ENCODE measurements at regions not wholly inside any gene's neighbourhood (a gene's known extent, or its start where the extent isn't known, plus 50 kb on each side); places are given as distances from the start of the nearest gene placed in this dataset.
"Not testable (repeated sequence)": the region's sequence is repeated elsewhere in the genome, so short reads cannot be mapped to it uniquely, and the experiment has no call there.

DNA sequence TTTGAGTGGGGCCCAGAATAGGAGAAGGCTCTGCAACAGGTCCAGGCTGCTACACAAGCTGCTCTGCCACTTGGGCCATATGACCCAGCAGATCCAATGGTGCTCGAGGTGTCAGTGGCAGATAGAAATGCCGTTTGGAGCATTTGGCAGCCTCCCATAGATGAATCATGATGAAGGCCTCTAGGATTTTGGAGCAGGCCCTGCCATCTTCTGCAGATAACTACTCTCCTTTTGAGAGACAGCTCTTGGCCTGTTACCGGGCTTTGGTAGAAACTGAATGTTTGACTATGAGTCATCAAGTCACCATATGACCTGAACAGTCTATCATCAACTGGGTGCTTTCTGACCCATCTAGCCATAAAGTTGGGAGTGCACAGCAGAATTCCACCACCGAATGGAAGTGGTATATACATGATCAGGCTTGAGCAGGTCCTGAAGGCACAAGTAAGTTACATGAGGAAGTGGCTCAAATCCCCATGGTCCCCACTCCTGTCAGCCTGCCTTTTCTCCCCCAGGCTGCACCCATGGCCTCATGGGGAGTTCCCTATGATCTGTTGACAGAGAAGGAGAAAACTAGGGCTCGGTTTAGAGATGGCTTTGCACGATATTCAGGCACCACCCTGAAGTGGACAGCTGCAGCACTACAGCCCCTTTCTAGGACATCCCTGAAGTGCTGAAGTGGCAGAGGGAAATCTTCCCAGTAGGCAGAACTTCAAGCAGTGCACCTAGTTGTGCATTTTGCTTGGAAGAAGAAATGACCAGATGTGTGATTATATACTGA, 971.4 kb downstream of the MCTP2 start:
- DNase-seq, result no peak
- H2AFZ ChIP-seq (ENCODE audit: low read length), result no peak overlapping the region
- no peaks in the 10 kb centered on the region for H3K27me3 ChIP-seq (ENCODE audit: low read length)
- no peak overlapping the region for H3K27ac ChIP-seq (ENCODE audit: low read length)
- no peaks in the 10 kb centered on the region for H3K36me3 ChIP-seq (ENCODE audit: insufficient read depth, low read length)
- H3K9me3 ChIP-seq (ENCODE audit: low read length), result peaks cover 13% of the 10 kb centered on the region
- H4K20me1 ChIP-seq (ENCODE audit: insufficient read depth, low read depth, low read length), result no peaks in the 10 kb centered on the region
- no peaks in the 10 kb centered on the region for H3K4me1 ChIP-seq (ENCODE audit: low read length)
- H3K9ac ChIP-seq (ENCODE audit: low read length), result no peak overlapping the region
- H3K79me2 ChIP-seq (ENCODE audit: low read length), result no peaks in the 10 kb centered on the region
- H3K4me2 ChIP-seq (ENCODE audit: low read depth, low read length, poor library complexity, severe bottlenecking), result no peak overlapping the region
- H3K9me2 ChIP-seq (replicated peaks; ENCODE audit: insufficient read depth, low read length), result no peaks in the 10 kb centered on the region
- H3K4me3 ChIP-seq (ENCODE audit: low read length), result no peak overlapping the region

DNA sequence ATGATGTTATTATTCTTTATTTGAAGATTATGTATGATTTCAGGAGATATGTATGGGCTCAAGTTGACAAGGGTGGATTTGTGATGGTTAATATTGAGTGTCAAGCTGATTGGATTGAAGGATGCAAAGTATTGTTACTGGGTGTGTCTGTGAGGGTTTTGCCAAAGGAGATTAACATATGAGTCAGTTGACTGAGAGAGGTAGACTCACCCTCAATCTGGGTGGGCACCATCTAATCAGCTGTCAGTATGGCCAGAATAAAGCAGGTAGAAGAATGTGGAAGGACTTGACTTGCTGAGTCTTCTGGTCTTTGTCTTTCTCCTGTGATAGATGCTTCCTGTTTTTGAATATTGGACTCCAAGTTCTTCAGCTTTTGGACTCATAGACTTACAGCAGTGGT, 973.7 kb downstream of the MCTP2 start:
- H3K9me2 ChIP-seq (replicated peaks; ENCODE audit: insufficient read depth, low read length), result no peaks in the 10 kb centered on the region
- DNase-seq, result no peak
- H3K4me1 ChIP-seq (ENCODE audit: low read length), result no peaks in the 10 kb centered on the region
- no peaks in the 10 kb centered on the region for H3K79me2 ChIP-seq (ENCODE audit: low read length)
- peaks cover 18% of the 10 kb centered on the region for H3K9me3 ChIP-seq (ENCODE audit: low read length)
- H3K9ac ChIP-seq (ENCODE audit: low read length), result no peak overlapping the region
- no peak overlapping the region for H3K4me3 ChIP-seq (ENCODE audit: low read length)
- no peaks in the 10 kb centered on the region for H4K20me1 ChIP-seq (ENCODE audit: insufficient read depth, low read depth, low read length)
- H3K36me3 ChIP-seq (ENCODE audit: insufficient read depth, low read length), result no peaks in the 10 kb centered on the region
- H3K27me3 ChIP-seq (ENCODE audit: low read length), result no peaks in the 10 kb centered on the region
- H3K4me2 ChIP-seq (ENCODE audit: low read depth, low read length, poor library complexity, severe bottlenecking), result no peak overlapping the region
- no peak overlapping the region for H2AFZ ChIP-seq (ENCODE audit: low read length)
- no peak overlapping the region for H3K27ac ChIP-seq (ENCODE audit: low read length)

DNA sequence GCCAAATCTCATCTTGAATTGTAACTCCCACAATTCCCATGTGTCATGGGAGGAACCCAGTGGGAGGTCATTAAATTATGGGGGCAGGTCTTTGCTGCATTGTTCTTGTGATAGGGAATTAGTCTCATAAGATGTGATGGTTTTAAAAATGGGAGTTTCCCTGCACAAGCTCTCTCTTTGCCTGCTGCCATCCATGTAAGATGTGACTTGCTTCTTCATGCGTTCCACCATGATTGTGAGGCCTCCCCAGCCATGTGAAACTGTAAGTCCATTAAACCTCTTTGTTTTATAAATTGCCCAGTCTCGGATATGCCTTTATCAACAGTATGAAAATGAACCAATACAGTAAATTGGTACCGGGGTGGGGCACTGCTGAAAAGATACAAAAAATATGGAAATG, 974.5 kb downstream of the MCTP2 start:
- not testable (repeated sequence) for H4K20me1 ChIP-seq (ENCODE audit: insufficient read depth, low read depth, low read length); H3K79me2 ChIP-seq (ENCODE audit: low read length); H3K9me2 ChIP-seq (replicated peaks; ENCODE audit: insufficient read depth, low read length); H3K4me3 ChIP-seq (ENCODE audit: low read length); H3K36me3 ChIP-seq (ENCODE audit: insufficient read depth, low read length); H3K27ac ChIP-seq (ENCODE audit: low read length); DNase-seq; H3K27me3 ChIP-seq (ENCODE audit: low read length); H3K4me1 ChIP-seq (ENCODE audit: low read length); H3K4me2 ChIP-seq (ENCODE audit: low read depth, low read length, poor library complexity, severe bottlenecking); H2AFZ ChIP-seq (ENCODE audit: low read length); H3K9ac ChIP-seq (ENCODE audit: low read length)
- H3K9me3 ChIP-seq (ENCODE audit: low read length), result peaks cover 18% of the 10 kb centered on the region

DNA sequence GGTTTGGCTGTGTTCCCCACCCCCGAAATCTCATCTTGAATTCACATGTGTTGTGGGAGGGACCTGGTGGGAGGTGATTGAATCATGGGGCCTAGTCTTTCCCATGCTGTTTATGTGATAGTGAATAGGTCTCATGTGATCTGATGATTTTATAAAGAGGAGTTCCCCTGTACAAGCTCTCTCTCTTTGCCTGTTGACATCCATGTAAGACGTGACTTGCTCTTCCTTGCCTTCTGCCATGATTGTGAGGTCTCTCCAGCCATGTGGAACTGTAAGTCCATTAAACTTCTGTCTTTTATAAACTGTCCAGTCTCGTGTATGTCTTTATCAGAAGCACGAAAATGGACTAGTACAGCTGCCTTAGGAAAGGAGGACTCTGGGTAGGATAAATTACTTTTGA, 976.7 kb downstream of the MCTP2 start:
- Histone ChIP-seq H3K9me3 (ENCODE audit: low read length) (peaks cover 24% of the 10 kb centered on the region), H3K9me2 (replicated peaks; ENCODE audit: insufficient read depth, low read length) (no peaks in the 10 kb centered on the region), H4K20me1 (ENCODE audit: insufficient read depth, low read depth, low read length) (no peaks in the 10 kb centered on the region), H3K4me3 (ENCODE audit: low read length) (no peak overlapping the region), H3K36me3 (ENCODE audit: insufficient read depth, low read length) (no peaks in the 10 kb centered on the region), H2AFZ (ENCODE audit: low read length) (no peak overlapping the region), H3K9ac (ENCODE audit: low read length) (no peak overlapping the region), H3K27ac (ENCODE audit: low read length) (no peak overlapping the region), H3K79me2 (ENCODE audit: low read length) (no peaks in the 10 kb centered on the region), H3K4me2 (ENCODE audit: low read depth, low read length, poor library complexity, severe bottlenecking) (no peak overlapping the region), H3K27me3 (ENCODE audit: low read length) (no peaks in the 10 kb centered on the region), H3K4me1 (ENCODE audit: low read length) (no peaks in the 10 kb centered on the region)
- DNase-seq, result no peak

DNA sequence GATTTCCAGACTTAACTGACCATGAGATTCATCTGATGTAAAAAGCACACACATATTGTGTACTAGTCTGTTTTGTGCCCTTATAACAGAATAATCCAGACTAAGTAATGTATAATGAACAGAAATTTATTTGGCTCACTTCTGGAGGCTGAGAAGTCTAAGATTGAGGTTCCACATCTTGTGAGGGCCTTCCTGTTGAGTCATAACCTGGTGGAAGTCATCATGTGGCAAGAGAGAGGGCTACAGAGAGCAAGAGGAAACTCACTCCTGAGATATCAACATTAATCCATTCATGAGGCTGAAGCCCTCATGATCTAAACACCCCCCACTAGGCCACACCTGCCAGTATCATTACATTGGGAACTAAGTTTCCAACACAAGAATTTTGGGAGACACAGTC, 977.6 kb downstream of the MCTP2 start:
- Histone ChIP-seq H3K9me3 (ENCODE audit: low read length) (peaks cover 28% of the 10 kb centered on the region), H3K4me3 (ENCODE audit: low read length) (no peak overlapping the region), H3K4me2 (ENCODE audit: low read depth, low read length, poor library complexity, severe bottlenecking) (no peak overlapping the region), H3K79me2 (ENCODE audit: low read length) (no peaks in the 10 kb centered on the region), H3K9me2 (replicated peaks; ENCODE audit: insufficient read depth, low read length) (no peaks in the 10 kb centered on the region), H2AFZ (ENCODE audit: low read length) (no peak overlapping the region), H3K27ac (ENCODE audit: low read length) (no peak overlapping the region), H3K4me1 (ENCODE audit: low read length) (no peaks in the 10 kb centered on the region), H4K20me1 (ENCODE audit: insufficient read depth, low read depth, low read length) (no peaks in the 10 kb centered on the region), H3K9ac (ENCODE audit: low read length) (no peak overlapping the region), H3K36me3 (ENCODE audit: insufficient read depth, low read length) (no peaks in the 10 kb centered on the region), H3K27me3 (ENCODE audit: low read length) (no peaks in the 10 kb centered on the region)
- DNase-seq, result no peak

DNA sequence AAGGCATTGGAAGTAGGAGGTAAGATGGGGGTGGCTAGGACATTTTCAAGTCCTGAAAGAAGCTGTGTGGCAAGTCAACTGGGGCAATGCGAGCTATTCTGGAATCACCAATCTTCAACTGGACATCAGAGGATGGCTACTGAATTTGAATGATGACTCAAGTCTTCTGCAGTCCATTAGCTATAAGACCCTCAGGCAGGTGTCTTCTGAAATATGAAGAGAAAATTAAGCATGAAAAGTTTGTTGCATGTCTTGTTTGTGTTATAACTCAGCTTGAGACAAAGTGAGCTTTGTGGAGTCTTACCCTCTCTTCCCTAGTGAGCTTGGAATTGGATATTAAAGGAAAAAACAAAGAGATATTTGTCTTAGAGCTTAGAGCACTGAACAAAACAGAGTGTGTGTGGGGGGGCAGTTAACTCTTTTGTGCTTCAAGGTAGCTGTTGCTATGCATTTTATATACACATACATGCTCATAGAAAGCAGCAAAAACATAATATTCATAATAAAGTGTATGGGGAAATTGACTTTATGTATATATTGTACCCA, 979.1 kb downstream of the MCTP2 start:
- no peaks in the 10 kb centered on the region for H3K4me1 ChIP-seq (ENCODE audit: low read length)
- no peak overlapping the region for H3K4me2 ChIP-seq (ENCODE audit: low read depth, low read length, poor library complexity, severe bottlenecking)

DNA sequence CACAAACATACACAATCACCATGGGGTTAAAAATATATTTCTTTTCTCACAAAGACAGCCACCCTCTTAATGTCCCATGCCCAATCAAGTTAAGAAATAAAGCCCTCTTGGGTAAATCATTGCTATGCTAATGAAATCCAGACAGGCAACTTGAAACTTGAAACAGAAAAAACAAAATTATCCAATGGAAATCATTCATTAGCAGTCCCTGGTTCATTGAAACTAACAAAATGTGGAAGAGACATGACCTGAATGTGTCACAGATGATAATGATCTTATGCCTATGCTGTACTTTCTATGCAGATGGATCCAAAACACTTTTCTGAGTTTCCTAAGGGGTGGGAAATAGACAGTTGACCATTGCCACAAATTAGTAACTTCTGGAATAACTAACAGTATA, 983.7 kb downstream of the MCTP2 start:
- DNase-seq, result no peak
- Histone ChIP-seq H3K9ac (ENCODE audit: low read length) (no peak overlapping the region), H3K9me3 (ENCODE audit: low read length) (peaks cover 42% of the 10 kb centered on the region), H4K20me1 (ENCODE audit: insufficient read depth, low read depth, low read length) (no peaks in the 10 kb centered on the region), H3K4me1 (ENCODE audit: low read length) (no peaks in the 10 kb centered on the region), H3K9me2 (replicated peaks; ENCODE audit: insufficient read depth, low read length) (no peaks in the 10 kb centered on the region), H3K36me3 (ENCODE audit: insufficient read depth, low read length) (no peaks in the 10 kb centered on the region), H2AFZ (ENCODE audit: low read length) (no peak overlapping the region), H3K79me2 (ENCODE audit: low read length) (no peaks in the 10 kb centered on the region), H3K27ac (ENCODE audit: low read length) (no peak overlapping the region), H3K4me2 (ENCODE audit: low read depth, low read length, poor library complexity, severe bottlenecking) (no peak overlapping the region), H3K27me3 (ENCODE audit: low read length) (no peaks in the 10 kb centered on the region), H3K4me3 (ENCODE audit: low read length) (no peak overlapping the region)

More for the DNA sequence above, 979.1 kb downstream of the MCTP2 start:
- H2AFZ ChIP-seq (ENCODE audit: low read length), result no peak overlapping the region
- no peaks in the 10 kb centered on the region for H4K20me1 ChIP-seq (ENCODE audit: insufficient read depth, low read depth, low read length)
- no peaks in the 10 kb centered on the region for H3K36me3 ChIP-seq (ENCODE audit: insufficient read depth, low read length)
- H3K27ac ChIP-seq (ENCODE audit: low read length), result no peak overlapping the region
- H3K27me3 ChIP-seq (ENCODE audit: low read length), result no peaks in the 10 kb centered on the region
- H3K79me2 ChIP-seq (ENCODE audit: low read length), result no peaks in the 10 kb centered on the region
- H3K4me3 ChIP-seq (ENCODE audit: low read length), result no peak overlapping the region
- no peak overlapping the region for H3K9ac ChIP-seq (ENCODE audit: low read length)
- DNase-seq, result no peak
- H3K9me3 ChIP-seq (ENCODE audit: low read length), result peaks cover 37% of the 10 kb centered on the region
- H3K9me2 ChIP-seq (replicated peaks; ENCODE audit: insufficient read depth, low read length), result no peaks in the 10 kb centered on the region

DNA sequence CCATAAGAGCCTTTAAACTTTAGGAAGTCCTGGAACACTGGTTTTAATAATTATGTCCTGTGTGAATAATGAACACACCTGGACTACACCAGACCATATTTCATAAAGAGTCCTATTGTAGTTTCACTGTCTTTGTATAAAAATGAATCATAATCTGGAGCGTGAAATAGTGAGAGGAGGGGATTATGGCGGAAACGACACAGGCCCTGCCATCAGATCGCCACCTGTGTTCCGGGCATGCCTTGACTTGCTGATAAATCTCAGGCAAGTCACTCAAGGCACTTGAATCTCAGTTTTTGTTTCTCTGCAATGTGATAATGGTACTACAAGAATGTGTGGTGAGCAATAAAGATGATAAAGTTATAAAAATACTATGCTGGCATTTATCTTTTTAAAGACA, 995.5 kb downstream of the MCTP2 start:
- H3K9ac ChIP-seq (ENCODE audit: low read length), result no peak overlapping the region
- no peak overlapping the region for H3K4me3 ChIP-seq (ENCODE audit: low read length)
- no peaks in the 10 kb centered on the region for H3K9me2 ChIP-seq (replicated peaks; ENCODE audit: insufficient read depth, low read length)
- no peak overlapping the region for H3K4me2 ChIP-seq (ENCODE audit: low read depth, low read length, poor library complexity, severe bottlenecking)
- H3K4me1 ChIP-seq (ENCODE audit: low read length), result no peaks in the 10 kb centered on the region
- H3K36me3 ChIP-seq (ENCODE audit: insufficient read depth, low read length), result no peaks in the 10 kb centered on the region
- H3K79me2 ChIP-seq (ENCODE audit: low read length), result no peaks in the 10 kb centered on the region
- H2AFZ ChIP-seq (ENCODE audit: low read length), result no peak overlapping the region
- no peaks in the 10 kb centered on the region for H3K27me3 ChIP-seq (ENCODE audit: low read length)
- no peak for DNase-seq
- peaks cover 45% of the 10 kb centered on the region for H3K9me3 ChIP-seq (ENCODE audit: low read length)
- no peak overlapping the region for H3K27ac ChIP-seq (ENCODE audit: low read length)
- no peaks in the 10 kb centered on the region for H4K20me1 ChIP-seq (ENCODE audit: insufficient read depth, low read depth, low read length)

Measured in Karpas-422 (cell line).